GM18867 (cell line): ENCODE measurements at regions not wholly inside any gene's neighbourhood (a gene's known extent, or its start where the extent isn't known, plus 50 kb on each side); places are given as distances from the start of the nearest gene placed in this dataset.

Experiments used
- ATAC-seq: cut with Tn5 transposase; IDR thresholded peaks from one replicate; pipeline ENCODE4 v1.9.1; 2021; ENCODE audit warnings: mild to moderate bottlenecking, moderate library complexity; ENCODE audit not compliant: unreplicated experiment

DNA sequence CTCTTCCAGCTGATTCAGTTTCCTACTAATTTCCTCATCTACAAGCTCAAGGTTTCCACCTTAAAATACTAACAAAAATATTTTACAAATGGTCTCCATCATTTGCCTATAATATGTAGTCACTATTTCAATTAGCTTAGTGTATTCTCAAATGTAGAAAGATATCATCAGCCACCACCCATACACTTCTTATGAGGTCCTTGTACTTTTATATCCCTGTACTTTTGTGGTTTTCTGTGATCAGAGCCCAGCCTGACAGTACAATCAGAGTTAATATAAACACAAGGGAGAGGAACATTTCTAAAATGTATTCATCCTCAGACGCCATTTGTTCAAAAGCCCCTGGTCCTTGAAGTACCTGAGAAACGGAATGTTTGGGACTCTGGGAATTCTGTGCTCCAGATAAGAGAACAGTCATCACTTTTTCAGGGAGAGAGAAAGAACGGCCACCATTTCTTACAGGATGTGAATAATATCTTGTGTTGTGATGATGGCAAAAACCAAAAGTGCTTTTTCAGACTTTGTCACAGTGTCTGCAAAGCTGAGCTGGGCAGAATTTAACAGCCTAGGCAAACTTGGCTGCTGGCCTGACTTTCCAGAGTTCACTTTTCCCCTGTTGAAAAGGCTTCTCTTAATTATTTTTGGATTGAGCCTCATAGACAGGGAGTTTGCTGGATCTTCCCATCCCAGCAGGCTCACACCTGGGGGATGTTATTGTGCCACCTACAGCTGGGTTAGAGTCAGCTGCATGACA, 361.7 kb upstream of the ACVR2A start:
- no peak for ATAC-seq

DNA sequence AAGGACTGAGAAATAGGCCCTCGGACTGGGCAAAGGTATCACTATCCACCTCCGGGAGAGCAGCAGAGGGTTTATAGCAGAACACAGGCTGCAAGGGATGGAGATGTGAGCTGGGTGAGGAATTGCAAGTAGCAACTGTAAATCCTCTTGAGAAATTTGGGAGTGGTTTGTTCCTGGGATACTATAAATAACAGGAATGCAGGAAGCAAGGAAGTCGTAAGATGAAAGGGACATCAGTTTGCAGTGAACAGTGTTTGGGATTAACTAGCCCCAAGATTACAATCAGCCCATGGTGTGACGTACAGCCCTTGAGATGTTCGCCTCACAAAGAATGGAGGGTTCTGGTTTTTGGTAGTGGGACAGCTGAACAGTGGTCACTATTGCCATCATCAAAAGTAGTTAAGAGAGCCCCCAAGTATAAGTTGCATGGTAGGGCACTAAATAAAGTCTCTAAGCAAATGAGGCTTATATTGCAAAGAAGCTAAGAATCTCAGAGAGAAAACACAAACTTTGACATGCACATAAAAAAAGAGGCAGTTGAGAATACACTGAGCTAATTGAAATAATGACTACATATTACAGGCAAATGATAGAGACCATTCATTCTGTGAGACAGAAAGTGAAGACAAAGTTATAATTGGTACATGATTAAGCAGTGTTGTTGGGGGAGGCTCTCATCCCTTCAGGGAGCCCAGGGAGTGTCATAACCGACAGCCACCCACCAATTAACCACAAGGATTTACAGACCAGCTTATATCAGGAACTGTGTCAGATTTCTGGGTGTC, 362.5 kb upstream of the ACVR2A start:
- no peak for ATAC-seq

DNA sequence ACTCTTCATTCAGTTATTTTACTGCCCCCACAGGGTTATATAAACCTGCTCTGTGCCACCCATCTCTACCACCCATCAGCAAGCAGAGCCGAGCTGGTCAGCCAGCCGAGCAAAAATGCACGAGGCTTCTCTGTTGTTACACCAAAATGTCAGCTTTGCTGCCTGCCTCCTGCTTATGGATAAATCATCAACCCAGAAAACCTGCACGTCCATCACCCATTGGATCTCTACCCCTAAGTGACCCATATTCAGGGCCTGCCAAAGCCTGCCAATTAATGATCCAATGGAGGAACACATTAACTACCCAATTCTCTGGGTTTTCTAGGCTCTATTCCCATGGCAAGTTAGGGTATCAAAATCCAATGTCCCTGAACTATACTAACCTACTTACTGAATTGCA, 365.5 kb upstream of the ACVR2A start:
- ATAC-seq, result no peak

DNA sequence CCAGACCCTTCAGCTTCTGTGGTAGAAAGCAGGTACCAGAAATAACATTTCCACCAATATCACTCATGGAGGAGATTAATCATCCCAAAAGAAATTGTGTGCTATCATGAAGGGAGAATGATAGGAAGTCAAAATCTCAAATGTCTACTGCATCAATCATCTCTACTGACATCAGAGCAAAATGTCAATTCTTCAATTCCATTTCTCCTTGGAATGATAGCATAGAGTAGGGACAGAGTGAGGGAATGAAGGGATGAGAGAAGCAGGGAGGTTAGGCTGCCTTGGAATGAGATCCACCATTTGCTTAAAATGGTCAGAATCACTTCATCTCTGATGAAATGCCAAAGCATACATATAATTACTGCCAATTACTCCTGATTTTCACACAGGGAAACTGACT, 371.8 kb upstream of the ACVR2A start:
- no peak for ATAC-seq

DNA sequence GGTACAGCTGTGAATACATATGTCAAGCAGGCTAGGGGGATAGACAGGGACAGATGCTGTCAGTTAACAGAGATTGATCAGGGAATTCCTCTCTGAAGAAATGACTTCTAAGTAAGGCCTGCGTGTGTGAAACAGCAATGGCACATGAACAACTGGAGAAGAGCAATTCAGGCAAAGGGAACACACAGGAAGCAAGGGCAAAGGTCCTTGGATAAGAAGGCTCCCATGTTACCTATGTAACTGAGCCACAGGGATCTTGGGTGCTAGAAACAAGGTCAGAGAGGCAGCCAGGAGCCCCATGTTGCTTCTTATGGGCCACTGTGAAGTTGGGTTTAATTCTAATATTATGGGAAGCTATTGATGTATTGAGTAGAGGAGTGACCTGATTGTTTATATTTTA, 373.7 kb upstream of the ACVR2A start:
- ATAC-seq, result no peak

DNA sequence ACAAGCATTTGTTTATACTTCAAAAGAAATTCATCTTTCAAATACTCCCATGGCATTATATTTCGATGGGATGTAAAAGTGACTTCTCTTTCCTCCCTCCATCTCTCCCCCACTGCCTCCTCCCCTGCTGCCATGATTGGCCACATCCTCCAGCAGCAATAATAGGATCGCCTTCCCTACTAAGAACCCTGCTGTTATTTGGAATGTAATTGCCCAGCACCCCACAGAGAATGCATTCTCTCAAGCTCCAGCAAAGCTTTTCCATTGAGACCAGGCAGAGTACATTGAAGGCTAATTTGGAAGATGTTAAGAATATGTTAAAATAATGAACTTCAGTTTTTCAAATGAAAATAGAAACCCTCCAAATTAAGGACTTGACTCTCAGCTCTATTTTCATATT, 375.4 kb upstream of the ACVR2A start:
- no peak for ATAC-seq

DNA sequence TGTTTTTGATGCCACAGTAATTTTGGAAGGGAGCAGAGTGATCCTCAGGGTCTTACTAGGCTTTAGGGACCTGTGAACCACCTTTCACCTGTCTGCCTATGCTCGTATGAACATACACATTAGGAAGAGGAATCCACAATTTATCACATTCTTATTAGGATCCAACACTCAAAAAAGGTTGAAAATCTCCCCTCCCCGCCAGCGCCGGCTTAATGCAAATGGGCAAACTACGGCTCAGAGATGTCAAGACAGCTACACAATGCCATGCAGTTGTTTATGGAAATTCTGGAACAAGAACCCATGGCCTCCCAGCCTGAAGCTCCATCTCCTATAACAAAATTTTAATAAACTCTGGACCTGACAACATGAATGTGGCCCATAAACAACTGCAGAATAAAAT, 375.9 kb upstream of the ACVR2A start:
- ATAC-seq, result no peak

DNA sequence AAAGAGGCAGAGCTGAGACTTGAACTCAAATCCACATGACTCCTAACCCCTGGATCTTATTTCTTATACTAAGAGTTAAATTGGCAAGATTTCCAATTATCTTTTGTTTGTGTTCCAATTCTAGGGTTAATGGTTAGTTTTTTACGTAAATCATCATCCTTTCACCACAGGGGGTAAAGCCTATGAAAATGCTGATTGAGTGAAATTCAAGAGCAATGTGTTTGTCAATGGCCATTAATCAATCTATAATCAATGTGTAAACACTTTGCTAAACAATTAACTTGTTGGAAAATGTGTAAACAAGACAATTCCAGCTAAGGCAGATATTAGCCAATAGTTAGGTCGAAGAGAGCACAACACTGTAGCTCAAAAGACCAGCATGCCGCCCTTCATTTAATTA, 376.5 kb upstream of the ACVR2A start:
- no peak for ATAC-seq

DNA sequence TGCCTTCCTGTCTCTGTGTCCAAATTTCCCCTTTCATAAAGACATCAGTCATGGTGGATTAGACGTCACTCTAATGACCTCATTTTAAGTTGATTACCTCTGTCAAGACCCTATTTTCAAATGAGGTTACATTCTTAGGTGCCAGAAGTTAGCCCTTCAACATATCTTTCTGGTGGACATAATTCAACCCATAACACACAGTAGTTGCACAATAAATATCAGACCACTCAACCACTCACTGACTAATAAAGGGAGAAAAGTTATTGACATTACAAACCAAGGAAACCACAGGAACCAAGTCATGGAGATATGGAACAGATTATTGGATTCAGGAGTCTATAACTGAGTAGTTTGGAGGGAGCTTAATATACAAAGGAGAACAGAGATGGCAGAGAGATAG, 377.4 kb upstream of the ACVR2A start:
- ATAC-seq, result no peak

DNA sequence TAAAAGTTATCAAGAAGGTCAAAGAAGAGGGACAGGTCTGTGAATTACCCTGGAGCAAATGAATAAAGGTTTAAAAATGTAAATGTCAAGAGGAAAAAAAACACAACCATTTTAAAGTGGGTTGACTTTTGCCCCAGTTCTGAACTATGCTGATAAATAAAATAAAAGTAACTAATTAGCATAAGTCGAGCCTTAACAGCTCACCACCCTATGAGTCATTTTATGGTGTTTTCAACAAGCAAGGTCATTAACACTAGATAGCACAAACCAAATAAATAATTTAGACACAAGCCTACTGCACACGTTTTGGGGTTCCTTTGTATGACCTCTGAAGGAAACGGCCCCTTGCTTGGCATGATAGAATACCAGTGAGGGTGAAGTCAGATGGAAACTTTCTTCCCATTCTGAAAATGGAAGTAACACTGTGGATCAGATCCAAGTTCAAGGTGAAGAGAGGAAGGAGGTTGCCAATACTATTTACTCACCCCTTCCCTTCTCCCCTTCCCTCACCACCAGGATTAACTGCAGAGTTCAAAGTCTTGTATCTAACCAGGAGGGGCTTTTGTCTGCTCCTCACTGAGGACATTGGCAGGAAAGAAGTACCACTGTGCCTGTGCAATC, 380.0 kb upstream of the ACVR2A start:
- ATAC-seq, result no peak

DNA sequence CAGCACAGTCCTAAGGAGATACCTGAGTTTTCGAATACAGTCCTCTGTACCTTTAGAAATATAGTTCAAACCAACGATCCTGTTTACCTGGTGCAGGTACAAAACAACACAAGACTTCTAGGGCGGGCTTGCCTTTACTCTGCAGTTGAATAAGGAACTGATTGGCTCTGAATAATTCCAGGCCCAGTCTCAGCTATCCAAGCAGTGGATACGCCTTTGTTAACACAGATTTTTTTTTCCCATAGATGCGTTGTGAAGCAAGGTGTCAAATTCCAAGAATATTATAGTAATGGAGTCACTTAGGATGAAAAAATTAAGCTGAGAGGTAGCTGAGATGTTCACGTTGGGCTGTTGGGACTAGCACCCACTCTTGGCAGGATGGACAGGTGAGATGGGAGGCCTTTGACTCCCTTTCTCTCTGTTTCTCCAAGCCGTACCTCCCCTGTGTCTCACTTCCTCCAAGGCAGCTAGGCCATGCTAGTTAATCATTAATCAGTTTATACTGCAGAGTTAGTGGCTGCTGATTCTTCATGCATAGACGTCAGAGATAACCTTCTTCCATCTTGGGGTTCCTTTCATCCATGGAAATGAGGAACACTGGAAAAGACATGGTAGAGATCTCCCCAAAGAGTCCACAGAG, 380.8 kb upstream of the ACVR2A start:
- peak; percentile 91 for ATAC-seq

DNA sequence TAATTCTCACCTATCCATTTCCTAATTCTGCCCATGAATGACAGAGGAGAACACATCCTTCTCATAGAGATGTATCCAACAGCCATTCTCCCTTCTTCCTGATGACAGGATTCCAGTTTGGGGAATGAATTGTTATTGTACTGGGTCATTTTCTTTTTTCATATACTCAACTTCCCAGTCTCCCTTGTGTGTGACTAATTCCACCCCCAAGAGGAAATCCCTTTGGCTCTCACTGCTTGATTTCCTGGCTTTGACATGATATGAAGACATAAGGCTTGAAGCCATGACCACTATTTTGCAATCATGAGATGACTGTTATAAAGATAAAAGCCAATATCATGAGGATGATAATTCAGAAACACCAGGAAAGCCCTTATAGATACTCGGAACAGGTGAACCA, 384.7 kb upstream of the ACVR2A start:
- no peak for ATAC-seq

DNA sequence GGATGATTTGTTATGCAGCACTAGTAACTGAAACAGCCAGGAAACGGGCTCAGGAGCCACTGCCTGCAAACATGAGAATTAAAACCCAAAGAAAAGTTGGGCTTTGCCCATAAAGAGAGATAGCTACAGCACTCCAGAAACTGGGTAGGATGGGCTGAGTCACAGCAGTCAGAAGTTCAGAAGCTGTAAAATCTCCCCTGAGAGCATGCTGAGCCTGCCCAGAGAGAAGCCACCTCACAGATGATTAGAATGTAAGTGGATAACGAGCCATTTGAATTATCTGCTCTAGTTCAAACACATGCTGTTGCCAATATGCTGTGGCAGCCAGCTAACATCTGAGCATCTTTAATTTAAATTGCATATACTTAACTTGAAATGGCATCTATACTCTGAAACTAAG, 388.1 kb upstream of the ACVR2A start:
- no peak for ATAC-seq

DNA sequence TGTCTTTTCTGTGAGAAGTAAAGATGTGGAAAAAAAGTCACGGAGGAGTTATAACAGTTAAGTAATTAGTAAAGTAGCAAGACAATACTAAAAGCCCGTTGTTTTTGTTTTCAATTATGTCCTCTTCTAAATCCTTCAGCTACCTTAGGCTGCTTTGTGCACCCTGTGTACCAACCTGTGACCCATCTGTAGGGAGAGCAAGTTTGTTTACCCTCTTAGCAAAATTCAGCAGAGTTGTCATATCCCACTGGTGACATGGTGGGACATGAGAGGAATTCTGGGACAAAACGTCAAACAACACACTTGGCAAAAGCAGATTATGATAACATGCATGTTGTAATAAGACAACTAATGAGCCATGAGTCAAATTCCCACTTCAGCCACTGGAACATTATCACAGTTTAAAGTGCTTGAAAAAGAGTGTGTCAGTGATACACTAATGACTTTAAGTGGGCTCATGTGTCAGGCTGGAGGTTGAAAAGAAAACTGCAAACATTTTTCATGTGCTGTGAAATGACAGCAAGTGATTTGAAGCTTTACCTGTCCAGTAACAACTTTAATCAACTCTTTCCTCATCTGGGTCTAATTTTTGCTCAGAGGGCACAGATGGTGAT, 392.8 kb upstream of the ACVR2A start:
- no peak for ATAC-seq

DNA sequence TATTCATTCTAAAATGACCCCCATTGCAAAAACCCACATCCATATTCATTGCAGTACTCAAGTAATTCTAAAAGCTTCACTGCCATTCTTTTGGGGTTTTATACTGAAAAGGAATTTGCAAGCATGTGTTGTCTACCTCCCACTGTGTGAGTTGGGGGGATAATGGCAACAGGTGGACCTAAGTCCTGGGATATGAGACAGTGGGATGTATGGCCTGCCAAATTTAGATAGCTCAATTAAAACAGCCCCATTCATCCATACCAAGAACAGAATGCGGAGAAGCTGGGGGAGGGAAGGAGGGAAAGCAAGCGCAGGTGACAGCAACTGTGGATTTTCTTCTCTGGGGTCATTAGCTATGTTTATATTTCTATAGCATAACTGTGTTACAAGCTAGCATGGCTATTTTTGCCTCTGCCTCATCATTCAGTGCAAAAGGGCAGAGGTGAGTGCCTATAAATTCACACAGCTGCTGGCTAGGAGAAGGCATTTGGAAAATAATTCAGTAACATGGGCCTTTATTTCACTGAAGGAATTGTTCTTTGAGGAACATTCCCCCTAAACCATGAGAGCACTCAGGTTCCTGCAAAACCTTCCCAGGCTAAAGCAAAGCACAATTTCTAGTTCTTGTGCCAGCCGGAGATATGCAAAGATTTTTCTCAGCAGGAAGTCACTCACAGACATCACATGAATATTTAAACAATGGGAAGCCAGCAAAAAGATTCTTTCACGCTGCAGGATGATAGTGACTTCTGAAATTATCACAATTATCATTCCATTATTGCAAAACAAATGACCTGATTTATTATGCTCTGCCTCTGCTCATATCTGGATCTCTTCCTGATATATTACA, 393.9 kb upstream of the ACVR2A start:
- no peak for ATAC-seq

DNA sequence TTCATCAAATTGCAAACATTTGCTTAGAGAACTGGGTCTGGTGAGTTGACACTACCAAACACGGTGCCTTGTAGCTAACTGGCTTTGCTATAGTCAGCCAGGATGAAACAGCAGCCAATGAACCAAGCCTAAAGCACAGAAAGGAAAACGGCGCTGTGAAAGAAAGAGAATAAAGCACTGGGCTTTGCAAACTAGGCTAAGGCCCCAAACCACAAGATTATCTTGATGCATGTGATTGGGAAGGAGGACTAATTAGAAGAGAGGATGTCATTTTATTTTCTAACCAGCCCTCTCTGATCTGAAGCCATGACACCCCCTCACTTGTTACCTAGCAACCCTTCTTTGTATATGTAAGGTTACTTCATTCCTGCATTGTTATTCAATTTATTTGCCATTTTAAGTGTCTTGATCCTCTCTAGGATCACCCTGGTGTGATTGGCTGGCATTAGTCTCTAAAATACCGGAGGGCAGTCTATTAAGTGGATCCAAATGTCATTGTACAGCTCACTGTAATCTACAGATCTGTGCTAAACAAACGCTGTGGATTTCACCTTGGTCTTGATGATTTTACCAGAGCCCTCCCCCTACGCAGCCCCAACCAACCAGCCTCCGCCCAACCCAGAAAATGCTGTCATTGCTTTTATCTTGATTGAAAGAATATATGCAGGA, 395.4 kb upstream of the ACVR2A start:
- no peak for ATAC-seq

DNA sequence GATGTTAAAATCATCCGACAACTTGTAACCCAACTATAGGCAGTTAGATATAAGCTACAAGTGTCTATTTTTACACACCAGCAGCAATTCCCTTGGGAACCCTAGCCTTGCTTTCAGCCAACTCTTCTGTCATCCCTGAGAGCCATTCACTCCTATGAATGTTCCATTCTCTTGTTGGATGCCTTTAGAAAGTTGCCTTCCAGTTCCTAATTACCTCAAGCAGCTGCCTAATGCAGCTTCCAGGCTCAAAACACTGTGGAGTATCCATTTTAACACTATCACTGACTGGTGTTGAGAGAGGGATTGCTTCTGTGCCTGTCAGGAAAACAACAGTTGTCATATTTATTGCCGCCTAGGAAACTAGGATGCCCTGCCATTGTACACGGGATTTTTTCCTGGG, 402.0 kb upstream of the ACVR2A start:
- no peak for ATAC-seq

DNA sequence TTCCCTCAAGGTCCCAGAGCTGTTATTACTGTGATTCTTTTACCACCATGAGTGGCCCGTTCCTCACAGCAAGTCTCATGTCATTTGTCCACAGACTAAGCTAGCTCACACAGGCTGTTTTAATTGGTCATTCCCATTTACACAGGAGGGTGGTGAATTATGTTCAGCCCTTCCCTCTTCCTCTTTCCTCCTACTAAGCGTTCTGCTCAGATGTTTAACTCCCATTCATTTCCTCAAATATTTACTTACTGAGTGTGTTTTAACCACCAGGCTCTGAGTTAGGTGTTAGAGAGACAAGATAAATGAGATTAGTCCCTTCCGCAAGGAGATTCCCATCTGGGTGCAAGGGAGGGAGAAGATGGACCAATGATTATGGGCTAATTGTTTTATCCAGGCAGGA, 403.6 kb upstream of the ACVR2A start:
- no peak for ATAC-seq

DNA sequence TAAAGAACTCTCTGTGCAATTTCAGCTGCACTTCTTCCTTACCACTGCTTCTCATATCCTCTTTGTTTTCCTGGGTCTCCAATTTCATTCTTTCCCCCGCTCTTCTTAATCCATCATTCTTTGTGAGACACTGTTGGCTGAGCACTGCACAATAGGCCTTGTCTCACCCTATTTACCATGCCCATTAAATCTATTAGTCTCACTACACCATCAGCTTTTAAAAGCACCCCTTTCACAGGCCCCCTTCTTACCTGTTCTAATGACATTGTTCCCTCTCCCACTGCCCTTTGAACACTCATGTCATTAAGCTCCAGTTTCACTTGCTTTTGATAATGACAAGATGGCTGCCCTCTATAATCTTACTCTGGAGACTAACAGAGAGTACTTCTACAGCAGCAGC, 404.1 kb upstream of the ACVR2A start:
- ATAC-seq, result no peak

DNA sequence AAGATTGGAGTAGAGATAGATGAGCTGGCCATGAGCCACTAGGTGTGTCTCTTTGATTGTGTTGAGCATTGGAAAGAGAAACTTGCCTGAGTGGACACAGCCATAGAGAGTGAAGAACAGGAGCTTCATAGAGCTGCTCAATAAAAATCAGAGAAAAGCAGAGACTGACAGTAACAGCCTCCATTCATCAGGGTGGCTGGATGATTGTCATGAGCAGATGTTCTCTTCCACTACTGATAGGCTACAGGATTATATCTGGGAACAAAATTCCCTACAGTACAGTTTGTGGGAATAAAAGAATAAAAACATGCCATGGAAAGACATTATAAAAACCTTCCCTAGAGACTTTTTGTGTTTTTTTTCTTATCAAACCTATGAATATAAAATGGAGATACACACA, 404.8 kb upstream of the ACVR2A start:
- no peak for ATAC-seq
